Skeletal muscle cell (primary cell): ENCODE measurements at regions not wholly inside any gene's neighbourhood (a gene's known extent, or its start where the extent isn't known, plus 50 kb on each side); places are given as distances from the start of the nearest gene placed in this dataset.
A peak's percentile ranks its signal among the peaks of the same experiment; 100 is the strongest.

Experiments used
- DNase-seq: peaks from one replicate; pipeline ENCODE4 v3.0.0-alpha.2; 2010; ENCODE audit warnings: low read depth
- H3K4me3 ChIP-seq: 2 replicates; pipeline ENCODE4 v1.5.1; 2011; ENCODE audit warnings: low read depth, mild to moderate bottlenecking, control low read depth, low read length, moderate library complexity

GRCh38 chr6:163919652-163920051 is 505.1 kb downstream of the QKI start:
- DNase-seq: no peak
- H3K4me3 ChIP-seq: no peak overlapping the region

- no peak overlapping the region for H3K4me3 ChIP-seq
- no peak for DNase-seq
Measured at GRCh38 chr6:163916315-163917081, 502.0 kb downstream of the QKI start.

- DNase-seq: no peak
- no peak overlapping the region for H3K4me3 ChIP-seq
Measured at GRCh38 chr6:163915131-163915530, 500.6 kb downstream of the QKI start.

- no peak for DNase-seq
- H3K4me3 ChIP-seq: no peak overlapping the region
Measured at GRCh38 chr6:163913045-163913444, 498.5 kb downstream of the QKI start.

- no peak overlapping the region for H3K4me3 ChIP-seq
- DNase-seq: no peak
Measured at GRCh38 chr6:163906006-163906710, 491.6 kb downstream of the QKI start.

- H3K4me3 ChIP-seq: no peak overlapping the region
Measured at GRCh38 chr6:163904186-163904585, 489.7 kb downstream of the QKI start.

GRCh38 chr6:163903541-163903940 is 489.0 kb downstream of the QKI start:
- DNase-seq: no peak
- no peak overlapping the region for H3K4me3 ChIP-seq

More at GRCh38 chr6:163904186-163904585, 489.7 kb downstream of the QKI start:
- peak; percentile 9 for DNase-seq

- no peak overlapping the region for H3K4me3 ChIP-seq
- DNase-seq: no peak
Measured at GRCh38 chr6:163902993-163903392, 488.5 kb downstream of the QKI start.

- no peak for DNase-seq
Measured at GRCh38 chr6:163901681-163902080, 487.2 kb downstream of the QKI start.

GRCh38 chr6:163900570-163900969 is 486.1 kb downstream of the QKI start:
- peak; percentile 10 for DNase-seq
- no peak overlapping the region for H3K4me3 ChIP-seq

More at GRCh38 chr6:163901681-163902080, 487.2 kb downstream of the QKI start:
- H3K4me3 ChIP-seq: no peak overlapping the region

- no peak for DNase-seq
- H3K4me3 ChIP-seq: no peak overlapping the region
Measured at GRCh38 chr6:163897669-163898068, 483.2 kb downstream of the QKI start.

GRCh38 chr6:163897030-163897429 is 482.5 kb downstream of the QKI start:
- peak; percentile 23 for DNase-seq
- no peak overlapping the region for H3K4me3 ChIP-seq

GRCh38 chr6:163895162-163895561 is 480.6 kb downstream of the QKI start:
- DNase-seq: no peak
- no peak overlapping the region for H3K4me3 ChIP-seq

GRCh38 chr6:163893609-163894189 is 479.2 kb downstream of the QKI start:
- DNase-seq: no peak
- no peak overlapping the region for H3K4me3 ChIP-seq

- H3K4me3 ChIP-seq: no peak overlapping the region
- no peak for DNase-seq
Measured at GRCh38 chr6:163892824-163893561, 478.5 kb downstream of the QKI start.

GRCh38 chr6:163889904-163890514 is 475.5 kb downstream of the QKI start:
- DNase-seq: no peak
- no peak overlapping the region for H3K4me3 ChIP-seq

GRCh38 chr6:163888030-163888819 is 473.7 kb downstream of the QKI start:
- DNase-seq: no peak
- no peak overlapping the region for H3K4me3 ChIP-seq

GRCh38 chr6:163886428-163886827 is 471.9 kb downstream of the QKI start:
- H3K4me3 ChIP-seq: no peak overlapping the region
- no peak for DNase-seq

- H3K4me3 ChIP-seq: no peak overlapping the region
- DNase-seq: no peak
Measured at GRCh38 chr6:163883984-163884383, 469.5 kb downstream of the QKI start.
